NOMO-1 treated with DMSO at 0.1 percent for 48 hours (cell line): ENCODE measurements at regions not wholly inside any gene's neighbourhood (a gene's known extent, or its start where the extent isn't known, plus 50 kb on each side); places are given as distances from the start of the nearest gene placed in this dataset.

ENCODE experiments used
- DNase-seq: peaks from one replicate; lab custom pipeline; 2025; ENCODE audit not compliant: unreplicated experiment; lab: John Stamatoyannopoulos, UW

GRCh38 chr3:64289622-64290021 is 64.4 kb upstream of the PRICKLE2 start:
- no peak for DNase-seq

- no peak for DNase-seq
Measured at GRCh38 chr3:64278625-64279024, 53.4 kb upstream of the PRICKLE2 start.

DNA sequence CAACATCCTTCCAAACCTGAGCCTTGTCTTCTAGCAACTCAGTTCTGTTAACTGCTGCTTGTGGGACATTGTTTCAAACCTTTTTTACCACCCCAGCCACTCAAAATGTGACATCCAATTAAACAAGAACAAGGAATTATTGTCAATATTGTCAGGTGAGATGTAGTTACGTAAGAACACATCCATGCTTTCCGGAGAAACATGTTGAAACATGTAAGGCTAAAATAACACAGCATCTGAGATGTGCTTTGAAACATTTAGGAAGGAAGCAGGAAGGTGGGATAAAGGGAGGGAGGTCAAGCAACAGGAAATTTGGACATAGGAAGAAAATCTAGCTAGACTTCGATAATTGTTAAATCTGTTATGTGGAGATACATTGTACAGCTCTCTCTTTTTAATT is 50.9 kb upstream of the PRICKLE2 start:
- DNase-seq = no peak
